ENCODE measurements at regions not wholly inside any gene's neighbourhood (a gene's known extent, or its start where the extent isn't known, plus 50 kb on each side); places are given as distances from the start of the nearest gene placed in this dataset.

- peak; percentile 64 for DNase-seq
Observed at GRCh38 chr10:88209837-88210561, 346.6 kb downstream of the PTEN start.

GRCh38 chr10:88211230-88211629 lies 347.8 kb downstream of the PTEN start:
- no peak for DNase-seq

GRCh38 chr10:88212069-88212468 lies 348.6 kb downstream of the PTEN start:
- DNase-seq, result no peak

- DNase-seq, result no peak
Observed at GRCh38 chr10:88213065-88213605, 349.7 kb downstream of the PTEN start.

- DNase-seq, result no peak
Observed at GRCh38 chr10:88216976-88217375, 353.6 kb downstream of the PTEN start.

- DNase-seq, result no peak
Observed at GRCh38 chr10:88218362-88218761, 354.9 kb downstream of the PTEN start.

- no peak for DNase-seq
Observed at GRCh38 chr10:88219753-88220152, 356.3 kb downstream of the PTEN start.

GRCh38 chr10:88221010-88221973 lies 357.9 kb downstream of the PTEN start:
- DNase-seq, result no peak

GRCh38 chr10:88222881-88223280 lies 359.5 kb downstream of the PTEN start:
- DNase-seq, result no peak
